Lung (tissue), 11 donors: ENCODE measurements at regions not wholly inside any gene's neighbourhood (a gene's known extent, or its start where the extent isn't known, plus 50 kb on each side); places are given as distances from the start of the nearest gene placed in this dataset.

Experiments
- ATAC-seq: fragments of 200-7000 bp; cut with Tn5 transposase; one replicate; pipeline ENCODE4 v1.9.1; 2020; ENCODE audit warnings: moderate number of reproducible peaks; ENCODE audit not compliant: insufficient read depth, low FRiP score
- DNase-seq, 3 donors: peaks; one replicate each; pipeline ENCODE4 v3.0.0-alpha.2; 2013 to 2017
- H3K27ac ChIP-seq, 2 donors: one replicate each; pipeline ENCODE4 v1.5.1; 2013; ENCODE audit warnings: mild to moderate bottlenecking in 2 of 2, moderate library complexity in 2 of 2, control low read depth in 1 of 2, inconsistent platforms in 1 of 2, low read depth in 1 of 2, low read length in 1 of 2
- H3K27me3 ChIP-seq, 3 donors: one replicate each; pipeline ENCODE4 v1.5.1; 2013; ENCODE audit warnings: low read length in 2 of 3; ENCODE audit not compliant: control insufficient read depth in 3 of 3, insufficient read depth in 3 of 3
- H3K36me3 ChIP-seq, 4 donors: one replicate each; pipeline ENCODE4 v1.5.1; 2013; ENCODE audit warnings: low read length in 4 of 4, mild to moderate bottlenecking in 1 of 4, moderate library complexity in 1 of 4; ENCODE audit not compliant: control insufficient read depth in 4 of 4, insufficient read depth in 4 of 4
- H3K4me1 ChIP-seq, 5 donors: one replicate each; pipeline ENCODE4 v1.5.1; 2013; ENCODE audit warnings: low read length in 5 of 5, mild to moderate bottlenecking in 2 of 5, moderate library complexity in 1 of 5; ENCODE audit not compliant: control insufficient read depth in 5 of 5, insufficient read depth in 5 of 5
- H3K4me3 ChIP-seq: one replicate; pipeline ENCODE4 v1.5.1; 2013; ENCODE audit warnings: mild to moderate bottlenecking, control low read depth, moderate library complexity
- H3K9ac ChIP-seq, 2 donors: one replicate each; pipeline ENCODE4 v1.5.1; 2013; ENCODE audit warnings: low read length in 2 of 2, control low read depth in 1 of 2; ENCODE audit not compliant: insufficient read depth in 1 of 2
- H3K9me3 ChIP-seq, 4 donors: one replicate each; pipeline ENCODE4 v1.5.1; 2013; ENCODE audit warnings: low read length in 3 of 4, mild to moderate bottlenecking in 1 of 4, moderate library complexity in 1 of 4; ENCODE audit not compliant: control insufficient read depth in 4 of 4, insufficient read depth in 3 of 4
- whole genome bisulfite sequencing, 2 donors: extraction: QIAGEN DNeasy Blood & Tissue Kit; methylation state at CpG; one replicate each; pipeline ENCODE4 v1.1.7; 2013; 5-methylcytosine and 5-hydroxymethylcytosine counted together
- TF ChIP-seq, protein P1 (sequence below): IDR thresholded peaks from 2 replicates; pipeline ENCODE4 v1.5.1; 2012; ENCODE audit warnings: mild to moderate bottlenecking; ENCODE audit errors: control extremely low read depth, extremely low read depth
- donor health status: control.
- donor health status: control.
- donor health status: Bipolar disorder and iron deficiency.
- donor health status: healthy.
- donor health status: DM: yes; HTN: yes; CAD: no.

DNA sequence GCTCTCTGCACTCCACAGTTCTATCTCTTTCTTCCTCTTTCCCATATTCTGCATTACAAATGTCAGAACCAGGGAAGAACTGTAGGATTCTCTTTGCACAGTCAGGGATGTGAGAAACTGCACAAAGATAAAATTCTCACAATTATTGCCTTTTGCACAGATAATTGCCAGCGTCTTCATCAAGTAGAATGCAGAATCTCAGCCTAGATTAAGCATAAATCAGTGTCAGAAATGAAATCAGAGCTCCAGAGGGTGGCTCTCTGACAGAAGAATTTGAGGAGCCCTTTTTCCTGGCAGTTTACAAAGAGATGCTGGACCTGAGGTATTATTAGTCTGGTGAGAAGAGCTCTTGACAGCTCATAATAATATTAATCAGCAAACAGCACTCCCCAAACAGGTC, 173.1 kb downstream of the PTH2R start:
- H3K9me3 ChIP-seq, result no peaks in the 10 kb centered on the region
- no peak overlapping the region for H3K27ac ChIP-seq
- H3K4me1 ChIP-seq, result no peaks in the 10 kb centered on the region
- TF ChIP-seq, protein P1, sequence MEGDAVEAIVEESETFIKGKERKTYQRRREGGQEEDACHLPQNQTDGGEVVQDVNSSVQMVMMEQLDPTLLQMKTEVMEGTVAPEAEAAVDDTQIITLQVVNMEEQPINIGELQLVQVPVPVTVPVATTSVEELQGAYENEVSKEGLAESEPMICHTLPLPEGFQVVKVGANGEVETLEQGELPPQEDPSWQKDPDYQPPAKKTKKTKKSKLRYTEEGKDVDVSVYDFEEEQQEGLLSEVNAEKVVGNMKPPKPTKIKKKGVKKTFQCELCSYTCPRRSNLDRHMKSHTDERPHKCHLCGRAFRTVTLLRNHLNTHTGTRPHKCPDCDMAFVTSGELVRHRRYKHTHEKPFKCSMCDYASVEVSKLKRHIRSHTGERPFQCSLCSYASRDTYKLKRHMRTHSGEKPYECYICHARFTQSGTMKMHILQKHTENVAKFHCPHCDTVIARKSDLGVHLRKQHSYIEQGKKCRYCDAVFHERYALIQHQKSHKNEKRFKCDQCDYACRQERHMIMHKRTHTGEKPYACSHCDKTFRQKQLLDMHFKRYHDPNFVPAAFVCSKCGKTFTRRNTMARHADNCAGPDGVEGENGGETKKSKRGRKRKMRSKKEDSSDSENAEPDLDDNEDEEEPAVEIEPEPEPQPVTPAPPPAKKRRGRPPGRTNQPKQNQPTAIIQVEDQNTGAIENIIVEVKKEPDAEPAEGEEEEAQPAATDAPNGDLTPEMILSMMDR, result no peak
- H3K36me3 ChIP-seq, result no peaks in the 10 kb centered on the region
- 59 to 77% methylated on average over 1 of the region's 1 CpG for WGBS, 2 donors
- ATAC-seq (no peak), DNase-seq (no peak)
- H3K27me3 ChIP-seq, result no peaks in the 10 kb centered on the region
- no peak overlapping the region for H3K9ac ChIP-seq
- H3K4me3 ChIP-seq, result no peak overlapping the region

DNA sequence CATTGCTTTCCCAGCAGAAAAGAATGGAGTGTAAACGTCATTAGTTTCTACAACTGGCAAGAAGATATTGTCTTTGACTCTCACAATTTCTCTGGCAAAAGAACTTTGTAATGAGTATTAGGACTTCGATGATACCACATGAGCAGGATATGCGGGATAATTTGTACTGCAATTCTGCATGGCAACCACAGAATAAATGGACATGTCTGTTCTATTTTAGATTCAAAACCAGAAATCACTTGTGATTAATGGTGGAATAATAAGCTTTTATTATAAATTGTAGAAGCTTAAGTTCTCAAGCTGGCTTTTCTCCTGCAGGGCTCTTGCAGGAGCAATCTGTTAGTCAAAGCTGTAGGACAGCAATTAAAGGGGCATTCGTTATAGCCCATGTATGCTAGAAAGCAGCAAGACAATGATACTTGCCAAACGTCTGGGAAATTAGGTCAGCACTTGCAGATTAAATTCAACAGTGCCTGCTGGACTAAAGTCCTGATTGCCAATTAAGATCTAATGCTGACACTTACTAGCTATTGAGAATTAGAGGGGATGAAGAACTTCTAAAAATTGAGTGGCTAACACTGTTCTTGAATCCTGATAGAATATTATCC, 177.9 kb downstream of the PTH2R start:
- Histone ChIP-seq H3K27ac (no peak overlapping the region), H3K9ac (no peak overlapping the region), H3K4me3 (no peak overlapping the region), H3K27me3 (no peaks in the 10 kb centered on the region), H3K4me1 (no peaks in the 10 kb centered on the region), H3K9me3 (no peaks in the 10 kb centered on the region), H3K36me3 (no peaks in the 10 kb centered on the region)
- TF ChIP-seq, protein P1, result no peak
- no peak for ATAC-seq
- DNase-seq, result no peak
- WGBS, 2 donors, result 69 to 75% methylated on average over 5 of the region's 5 CpGs

DNA sequence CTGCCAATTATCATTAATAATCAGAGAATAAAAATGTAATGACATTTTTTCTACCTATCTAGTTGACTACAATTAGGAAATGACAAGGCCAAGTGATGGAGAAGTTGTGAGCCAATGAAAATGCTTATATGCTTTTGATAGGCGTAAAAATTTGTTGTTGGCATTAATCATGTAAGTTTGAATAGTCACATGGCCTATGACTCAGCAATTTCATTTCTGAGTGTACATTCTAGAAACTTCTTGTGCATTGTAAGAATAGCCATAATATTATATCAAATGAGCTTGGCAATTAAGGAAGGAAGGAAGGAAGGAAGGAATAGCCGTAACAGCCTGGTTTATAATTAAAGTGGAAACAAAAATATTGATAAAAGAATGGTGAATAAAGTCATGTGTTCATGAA, 179.9 kb downstream of the PTH2R start:
- WGBS, 2 donors, result 73 to 84% methylated on average over 2 of the region's 2 CpGs
- H3K4me3 ChIP-seq, result no peak overlapping the region
- TF ChIP-seq, protein P1, result no peak
- ATAC-seq (no peak), DNase-seq (no peak)
- H3K4me1 ChIP-seq, result no peaks in the 10 kb centered on the region
- H3K27ac ChIP-seq, result no peak overlapping the region
- H3K27me3 ChIP-seq, result no peaks in the 10 kb centered on the region
- H3K9ac ChIP-seq, result no peak overlapping the region
- no peaks in the 10 kb centered on the region for H3K9me3 ChIP-seq
- no peaks in the 10 kb centered on the region for H3K36me3 ChIP-seq
